GM18519 (cell line): ENCODE measurements at regions not wholly inside any gene's neighbourhood (a gene's known extent, or its start where the extent isn't known, plus 50 kb on each side); places are given as distances from the start of the nearest gene placed in this dataset.

Experiments used
- ATAC-seq: cut with Tn5 transposase; IDR thresholded peaks from one replicate; pipeline ENCODE4 v1.9.1; 2021; ENCODE audit warnings: mild to moderate bottlenecking, moderate library complexity; ENCODE audit not compliant: unreplicated experiment, low FRiP score

GRCh38 chr4:125155251-125155650, 159.5 kb upstream of the FAT4 start:
- ATAC-seq, result no peak

GRCh38 chr4:125140966-125141495, 173.7 kb upstream of the FAT4 start:
- ATAC-seq, result no peak

- ATAC-seq, result no peak
Measured at GRCh38 chr4:125135652-125136051, 179.1 kb upstream of the FAT4 start.

GRCh38 chr4:125132729-125133128, 182.0 kb upstream of the FAT4 start:
- no peak for ATAC-seq

- ATAC-seq, result no peak
Measured at GRCh38 chr4:125131891-125132680, 182.7 kb upstream of the FAT4 start.

- ATAC-seq, result no peak
Measured at GRCh38 chr4:125125276-125125675, 189.5 kb upstream of the FAT4 start.

- no peak for ATAC-seq
Measured at GRCh38 chr4:125123570-125124109, 191.1 kb upstream of the FAT4 start.

GRCh38 chr4:125121581-125121980, 193.2 kb upstream of the FAT4 start:
- no peak for ATAC-seq

- no peak for ATAC-seq
Measured at GRCh38 chr4:125116431-125116830, 198.3 kb upstream of the FAT4 start.

- no peak for ATAC-seq
Measured at GRCh38 chr4:125115941-125116340, 198.8 kb upstream of the FAT4 start.

- no peak for ATAC-seq
Measured at GRCh38 chr4:125115476-125115875, 199.3 kb upstream of the FAT4 start.

GRCh38 chr4:125112536-125112935, 202.2 kb upstream of the FAT4 start:
- no peak for ATAC-seq

- no peak for ATAC-seq
Measured at GRCh38 chr4:125111323-125111722, 203.4 kb upstream of the FAT4 start.

GRCh38 chr4:125105561-125105960, 209.2 kb upstream of the FAT4 start:
- ATAC-seq, result no peak

GRCh38 chr4:125104616-125105015, 210.1 kb upstream of the FAT4 start:
- ATAC-seq, result no peak

- ATAC-seq, result no peak
Measured at GRCh38 chr4:125101719-125102118, 213.0 kb upstream of the FAT4 start.

GRCh38 chr4:125097729-125098128, 217.0 kb upstream of the FAT4 start:
- no peak for ATAC-seq

- no peak for ATAC-seq
Measured at GRCh38 chr4:125096662-125097061, 218.1 kb upstream of the FAT4 start.

- no peak for ATAC-seq
Measured at GRCh38 chr4:125091541-125091940, 223.2 kb upstream of the FAT4 start.

GRCh38 chr4:125091101-125091500, 223.7 kb upstream of the FAT4 start:
- ATAC-seq, result no peak

GRCh38 chr4:125084608-125085007, 230.1 kb upstream of the FAT4 start:
- ATAC-seq, result no peak
